ENCODE measurements at regions not wholly inside any gene's neighbourhood (a gene's known extent, or its start where the extent isn't known, plus 50 kb on each side); places are given as distances from the start of the nearest gene placed in this dataset.

GRCh38 chr14:96698960-96699539 is 98.1 kb upstream of the VRK1 start:
- TF ChIP-seq CTCF (conservative IDR thresholded peaks at IDR 0.05; ENCODE audit: low read depth in 2 of 2) (peak; percentile 57 to 64), POLR2AphosphoS5 (IDR thresholded peaks at IDR 0.05; ENCODE audit: low read depth) (no peak), STAT1 (IDR thresholded peaks at IDR 0.05; ENCODE audit: unreplicated experiment) (no peak), JUNB (IDR thresholded peaks at IDR 0.05; ENCODE audit: unreplicated experiment) (no peak), EZH2 (IDR thresholded peaks at IDR 0.05; ENCODE audit: low read depth, unreplicated experiment) (no peak), EZH2phosphoT487 (IDR thresholded peaks at IDR 0.05; ENCODE audit: unreplicated experiment) (no peak), ETS1 (IDR thresholded peaks at IDR 0.05) (no peak), ZNF331 (CRISPR knock-in tag; IDR thresholded peaks at IDR 0.05; ENCODE audit: low read depth) (no peak)
- TF ChIP-seq, protein P1, sequence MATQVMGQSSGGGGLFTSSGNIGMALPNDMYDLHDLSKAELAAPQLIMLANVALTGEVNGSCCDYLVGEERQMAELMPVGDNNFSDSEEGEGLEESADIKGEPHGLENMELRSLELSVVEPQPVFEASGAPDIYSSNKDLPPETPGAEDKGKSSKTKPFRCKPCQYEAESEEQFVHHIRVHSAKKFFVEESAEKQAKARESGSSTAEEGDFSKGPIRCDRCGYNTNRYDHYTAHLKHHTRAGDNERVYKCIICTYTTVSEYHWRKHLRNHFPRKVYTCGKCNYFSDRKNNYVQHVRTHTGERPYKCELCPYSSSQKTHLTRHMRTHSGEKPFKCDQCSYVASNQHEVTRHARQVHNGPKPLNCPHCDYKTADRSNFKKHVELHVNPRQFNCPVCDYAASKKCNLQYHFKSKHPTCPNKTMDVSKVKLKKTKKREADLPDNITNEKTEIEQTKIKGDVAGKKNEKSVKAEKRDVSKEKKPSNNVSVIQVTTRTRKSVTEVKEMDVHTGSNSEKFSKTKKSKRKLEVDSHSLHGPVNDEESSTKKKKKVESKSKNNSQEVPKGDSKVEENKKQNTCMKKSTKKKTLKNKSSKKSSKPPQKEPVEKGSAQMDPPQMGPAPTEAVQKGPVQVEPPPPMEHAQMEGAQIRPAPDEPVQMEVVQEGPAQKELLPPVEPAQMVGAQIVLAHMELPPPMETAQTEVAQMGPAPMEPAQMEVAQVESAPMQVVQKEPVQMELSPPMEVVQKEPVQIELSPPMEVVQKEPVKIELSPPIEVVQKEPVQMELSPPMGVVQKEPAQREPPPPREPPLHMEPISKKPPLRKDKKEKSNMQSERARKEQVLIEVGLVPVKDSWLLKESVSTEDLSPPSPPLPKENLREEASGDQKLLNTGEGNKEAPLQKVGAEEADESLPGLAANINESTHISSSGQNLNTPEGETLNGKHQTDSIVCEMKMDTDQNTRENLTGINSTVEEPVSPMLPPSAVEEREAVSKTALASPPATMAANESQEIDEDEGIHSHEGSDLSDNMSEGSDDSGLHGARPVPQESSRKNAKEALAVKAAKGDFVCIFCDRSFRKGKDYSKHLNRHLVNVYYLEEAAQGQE (IDR thresholded peaks at IDR 0.05; ENCODE audit: unreplicated experiment): no peak

All from GM23338 (cell line).